ENCODE measurements at regions not wholly inside any gene's neighbourhood (a gene's known extent, or its start where the extent isn't known, plus 50 kb on each side); places are given as distances from the start of the nearest gene placed in this dataset.

- no peak for TF ChIP-seq MYNN (tag by site-specific recombination; IDR thresholded peaks at IDR 0.05; ENCODE audit: borderline replicate concordance)
- TF ChIP-seq ZNF169 (tag by site-specific recombination; IDR thresholded peaks at IDR 0.05): no peak
- TF ChIP-seq, protein P1, sequence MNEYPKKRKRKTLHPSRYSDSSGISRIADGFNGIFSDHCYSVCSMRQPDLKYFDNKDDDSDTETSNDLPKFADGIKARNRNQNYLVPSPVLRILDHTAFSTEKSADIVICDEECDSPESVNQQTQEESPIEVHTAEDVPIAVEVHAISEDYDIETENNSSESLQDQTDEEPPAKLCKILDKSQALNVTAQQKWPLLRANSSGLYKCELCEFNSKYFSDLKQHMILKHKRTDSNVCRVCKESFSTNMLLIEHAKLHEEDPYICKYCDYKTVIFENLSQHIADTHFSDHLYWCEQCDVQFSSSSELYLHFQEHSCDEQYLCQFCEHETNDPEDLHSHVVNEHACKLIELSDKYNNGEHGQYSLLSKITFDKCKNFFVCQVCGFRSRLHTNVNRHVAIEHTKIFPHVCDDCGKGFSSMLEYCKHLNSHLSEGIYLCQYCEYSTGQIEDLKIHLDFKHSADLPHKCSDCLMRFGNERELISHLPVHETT (tag by site-specific recombination; IDR thresholded peaks at IDR 0.05): no peak
- no peak for TF ChIP-seq TRIM28 (IDR thresholded peaks at IDR 0.05; ENCODE audit: borderline replicate concordance, low read length)
- TF ChIP-seq YY1 (tag by site-specific recombination; IDR thresholded peaks at IDR 0.05): no peak
- no peak for TF ChIP-seq CTCF (tag by site-specific recombination; IDR thresholded peaks at IDR 0.05)
- TF ChIP-seq GLI4 (tag by site-specific recombination; IDR thresholded peaks at IDR 0.05): no peak
- TF ChIP-seq ZNF274 (IDR thresholded peaks at IDR 0.05; ENCODE audit: low read length): no peak
- no peak for TF ChIP-seq ZNF274 (tag by site-specific recombination; IDR thresholded peaks at IDR 0.05; ENCODE audit: borderline replicate concordance)
Measured at GRCh38 chr6:71502956-71503355, 214.3 kb downstream of the OGFRL1 start.
